NB4 (cell line): ENCODE measurements at regions not wholly inside any gene's neighbourhood (a gene's known extent, or its start where the extent isn't known, plus 50 kb on each side); places are given as distances from the start of the nearest gene placed in this dataset.

Experiments used
- CTCF ChIP-seq: IDR thresholded peaks from one replicate; pipeline ENCODE4 v1.5.1; 2012; ENCODE audit warnings: low read depth, low read length
- MAX ChIP-seq: IDR thresholded peaks from 2 replicates; pipeline ENCODE4 v1.6.1; 2011; ENCODE audit warnings: low read depth, low read length
- MYC ChIP-seq: IDR thresholded peaks from 2 replicates; pipeline ENCODE4 v1.6.1; 2011; ENCODE audit warnings: low read depth, low read length
- POLR2A ChIP-seq: IDR thresholded peaks from 2 replicates; pipeline ENCODE4 v1.6.1; 2011; ENCODE audit warnings: mild to moderate bottlenecking; ENCODE audit not compliant: insufficient read length; ENCODE audit errors: extremely low read depth

GRCh38 chr12:111057701-111058425 lies 137.5 kb upstream of the MYL2 start:
- TF ChIP-seq MAX (no peak), CTCF (no peak), MYC (no peak), POLR2A (no peak)
